GM18909 (cell line): ENCODE measurements at regions not wholly inside any gene's neighbourhood (a gene's known extent, or its start where the extent isn't known, plus 50 kb on each side); places are given as distances from the start of the nearest gene placed in this dataset.

ENCODE experiments used
- ATAC-seq: cut with Tn5 transposase; IDR thresholded peaks from one replicate; pipeline ENCODE4 v1.9.1; 2021; ENCODE audit warnings: mild to moderate bottlenecking; ENCODE audit not compliant: unreplicated experiment, poor library complexity

- no peak for ATAC-seq
Observed at GRCh38 chr2:120472031-120472430, 126.1 kb downstream of the INHBB start.

GRCh38 chr2:120472891-120473309, 127.0 kb downstream of the INHBB start:
- no peak for ATAC-seq

GRCh38 chr2:120473522-120474271, 127.8 kb downstream of the INHBB start:
- no peak for ATAC-seq

- ATAC-seq, result no peak
Observed at GRCh38 chr2:120474486-120474885, 128.6 kb downstream of the INHBB start.

DNA sequence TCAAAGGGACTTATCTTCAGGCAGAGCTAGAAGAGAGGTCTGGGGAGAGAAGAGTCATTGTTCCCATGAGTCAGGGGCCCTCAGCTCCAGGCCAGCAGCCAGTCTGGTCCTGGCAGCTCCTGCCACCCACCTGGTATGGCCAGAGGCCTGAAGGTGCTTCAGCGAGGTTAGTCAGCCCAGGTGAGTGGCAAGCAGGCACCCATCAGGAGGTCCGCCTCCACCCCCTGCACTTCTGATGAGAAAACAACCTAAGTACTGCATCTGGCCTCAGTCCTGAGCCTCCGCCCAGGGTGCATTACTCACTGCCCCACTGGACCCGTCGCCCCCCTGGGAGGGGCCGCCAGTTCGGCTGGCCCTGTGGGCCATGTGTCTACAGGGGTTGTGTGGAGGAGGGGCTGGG, 130.2 kb downstream of the INHBB start:
- ATAC-seq, result no peak

DNA sequence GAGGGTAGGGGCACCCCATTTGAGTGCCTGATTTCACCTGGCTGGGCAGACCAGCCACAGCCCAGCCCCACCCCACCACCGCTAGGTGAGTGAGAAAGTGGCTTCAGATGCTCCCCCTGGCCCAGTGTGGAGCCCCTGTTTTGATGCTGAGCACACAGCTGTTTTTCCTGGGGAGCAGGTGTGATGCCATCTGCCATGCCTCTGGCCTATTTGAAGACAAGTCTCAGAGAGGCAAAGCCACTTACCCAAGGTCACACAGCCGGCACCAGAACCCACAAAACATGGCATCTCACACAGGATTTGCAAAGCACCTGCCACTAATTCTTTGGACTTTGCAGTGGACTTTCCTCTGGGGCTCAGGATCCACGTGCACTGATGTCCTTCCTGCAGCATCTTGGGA, 131.3 kb downstream of the INHBB start:
- no peak for ATAC-seq

DNA sequence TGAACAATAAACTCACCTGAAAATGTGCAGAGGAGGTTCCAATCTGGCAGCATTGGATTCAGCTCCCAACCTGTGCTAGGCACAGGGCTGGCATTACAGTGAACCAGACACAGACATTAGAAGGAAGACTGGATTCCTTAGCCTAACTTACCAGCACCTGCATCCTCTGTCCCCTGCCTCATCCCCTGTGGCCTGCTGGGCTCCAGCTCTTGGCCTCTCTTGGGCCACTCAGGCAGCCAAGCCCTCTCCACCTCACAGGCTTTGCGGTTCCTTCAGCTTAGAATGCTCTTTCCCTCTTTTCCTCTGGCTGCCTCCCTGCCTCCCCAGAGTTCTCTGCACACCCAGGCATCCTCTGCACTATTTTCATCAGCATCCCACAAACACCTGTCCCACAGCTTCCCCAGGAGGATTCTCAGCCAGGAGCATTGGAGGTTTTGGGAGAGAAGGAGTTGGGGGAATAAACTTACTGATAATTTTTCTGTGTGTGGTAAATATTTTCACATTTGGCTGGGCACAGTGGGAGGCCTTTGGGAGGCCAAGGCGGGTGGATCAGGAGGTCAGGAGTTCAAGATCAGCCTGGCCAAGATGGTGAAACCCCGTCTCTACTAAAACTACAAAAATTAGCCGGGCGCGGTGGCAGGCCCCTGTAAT, 132.0 kb downstream of the INHBB start:
- no peak for ATAC-seq

GRCh38 chr2:120480346-120480902, 134.5 kb downstream of the INHBB start:
- no peak for ATAC-seq

GRCh38 chr2:120480903-120481445, 135.0 kb downstream of the INHBB start:
- no peak for ATAC-seq

DNA sequence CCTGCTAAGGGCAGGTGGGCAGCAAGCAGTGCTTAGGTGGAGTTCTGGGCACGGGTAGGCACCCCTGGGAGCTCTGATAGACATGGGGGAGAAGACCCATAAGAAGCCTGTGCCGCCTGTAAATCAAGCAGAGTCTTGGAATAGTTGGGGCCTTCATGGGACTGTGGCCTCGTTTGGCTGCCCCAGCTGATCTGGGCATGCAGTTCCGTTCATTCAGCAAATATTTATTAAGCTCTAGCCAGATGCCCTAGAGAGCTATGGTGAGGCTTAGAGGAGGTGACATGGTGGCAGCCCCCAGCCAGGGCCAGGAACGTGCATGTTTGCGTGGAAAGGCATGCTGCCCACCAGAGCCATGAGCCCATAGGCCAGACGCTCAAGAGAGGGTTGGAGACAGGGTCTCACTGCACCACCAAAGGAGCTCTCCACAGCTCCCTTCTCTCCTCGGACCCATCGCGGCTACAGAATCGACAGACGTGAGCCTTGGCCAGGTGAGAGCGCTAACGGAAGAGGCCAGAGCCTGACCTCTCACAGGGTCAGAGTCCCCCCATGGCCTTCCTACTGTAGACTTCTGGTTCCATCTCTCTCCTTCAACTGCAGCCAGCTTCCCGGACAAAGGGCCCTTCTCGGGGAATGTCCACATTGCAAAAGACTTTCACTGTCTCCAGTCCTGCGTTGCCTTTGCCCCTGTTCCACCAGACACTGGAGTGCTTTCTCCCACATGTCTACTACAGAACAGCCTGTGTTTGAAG, 135.7 kb downstream of the INHBB start:
- no peak for ATAC-seq

DNA sequence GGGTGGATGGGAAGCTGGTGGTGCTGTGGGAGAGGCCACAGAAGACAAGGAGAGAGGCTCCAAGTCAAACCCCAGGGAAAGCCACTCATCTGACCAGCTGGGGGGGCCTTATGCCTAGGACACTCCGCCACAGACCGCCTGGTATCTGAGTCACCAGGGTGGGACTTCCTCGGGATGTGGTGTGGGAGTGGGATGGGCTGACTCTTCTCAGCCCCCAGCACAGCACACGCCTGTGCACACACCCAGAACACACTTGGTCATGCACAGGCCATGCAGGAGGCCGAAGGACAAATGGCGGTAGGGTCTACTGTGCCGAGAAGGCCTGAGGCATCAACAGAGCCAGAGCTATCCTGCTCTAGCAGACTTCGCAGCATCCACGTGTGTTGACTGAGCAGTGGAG, 136.4 kb downstream of the INHBB start:
- no peak for ATAC-seq

GRCh38 chr2:120483355-120483754, 137.4 kb downstream of the INHBB start:
- no peak for ATAC-seq

GRCh38 chr2:120485096-120485495, 139.2 kb downstream of the INHBB start:
- no peak for ATAC-seq

GRCh38 chr2:120486441-120486840, 140.5 kb downstream of the INHBB start:
- no peak for ATAC-seq

- ATAC-seq, result no peak
Observed at GRCh38 chr2:120486946-120487345, 141.0 kb downstream of the INHBB start.

- ATAC-seq, result no peak
Observed at GRCh38 chr2:120488531-120488930, 142.6 kb downstream of the INHBB start.

DNA sequence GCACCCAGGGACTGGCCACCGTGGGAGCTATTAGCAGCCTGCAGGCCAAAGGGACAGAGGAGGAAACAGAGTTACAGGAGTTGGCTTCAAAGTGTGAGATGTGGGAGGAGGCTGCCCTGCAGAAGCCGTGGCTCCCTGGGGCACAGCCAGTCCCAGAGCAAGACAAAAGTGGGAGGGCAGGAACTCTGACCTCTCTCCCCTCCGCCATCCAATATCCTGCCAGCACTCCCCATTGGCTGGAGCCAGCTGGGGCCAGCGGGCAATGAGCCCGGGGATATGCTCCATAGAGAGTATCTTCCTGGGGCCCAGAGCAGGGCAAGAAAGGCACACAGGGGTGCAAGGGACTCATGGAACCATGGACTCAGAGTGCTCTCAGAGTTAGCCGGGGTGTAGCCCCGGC, 143.1 kb downstream of the INHBB start:
- no peak for ATAC-seq

DNA sequence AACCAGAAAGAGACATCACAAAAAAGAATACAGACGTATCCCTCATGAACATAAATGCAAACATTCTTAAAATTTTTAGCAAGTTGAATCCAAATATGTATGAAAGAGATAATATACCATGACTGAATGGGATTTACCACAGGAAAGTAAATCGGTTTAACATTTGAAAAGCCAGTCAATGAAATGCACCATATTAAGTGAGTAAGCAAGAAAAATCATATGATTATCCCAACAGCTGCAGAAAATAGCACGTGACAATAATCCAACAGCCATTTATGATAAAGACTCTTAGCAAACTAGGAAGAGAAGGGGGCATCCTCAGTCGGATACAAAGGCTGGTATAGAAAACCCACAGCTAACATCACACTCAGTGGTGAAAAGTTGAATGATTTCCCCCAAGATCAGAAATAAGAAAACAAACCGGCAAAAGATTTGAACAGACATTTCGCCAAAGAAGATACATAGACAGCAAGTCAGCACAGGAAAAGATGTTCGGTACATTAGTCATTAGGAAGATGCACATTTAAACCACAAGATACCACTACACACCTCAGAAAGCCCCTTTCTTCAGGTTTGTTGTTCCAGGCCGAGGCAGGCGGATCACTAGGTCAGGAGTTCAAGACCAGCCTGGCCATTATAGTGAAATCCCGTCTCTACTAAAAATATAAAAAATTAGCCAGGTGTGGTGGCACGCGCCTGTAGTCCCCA, 144.3 kb downstream of the INHBB start:
- ATAC-seq, result no peak

DNA sequence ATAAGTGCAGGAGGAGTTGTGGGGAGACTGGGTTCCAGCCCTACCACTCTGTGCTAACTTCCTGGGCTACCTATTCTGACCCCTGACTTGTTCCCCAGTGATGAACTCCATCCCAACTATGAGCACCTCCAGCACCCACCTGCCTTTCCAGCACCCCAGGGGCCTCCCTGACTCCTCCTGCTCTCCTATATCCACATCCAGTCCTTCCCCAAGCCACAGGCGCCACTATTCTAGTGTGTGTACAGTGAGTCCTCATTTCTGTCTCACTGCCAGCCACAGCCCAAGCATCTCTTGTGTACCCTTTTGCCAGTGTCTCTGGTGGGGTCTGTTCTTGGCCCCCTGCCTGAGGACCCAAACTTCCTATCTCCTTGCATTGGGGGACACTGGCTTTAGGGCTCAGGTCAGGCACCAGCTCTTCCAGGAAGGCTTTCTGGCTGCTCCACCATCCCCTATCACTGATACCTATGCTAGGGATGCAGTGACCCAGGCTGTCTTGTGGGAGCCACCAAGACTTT, 145.2 kb downstream of the INHBB start:
- ATAC-seq, result no peak

GRCh38 chr2:120493231-120493630, 147.3 kb downstream of the INHBB start:
- no peak for ATAC-seq
